SK-N-SH (cell line): ENCODE measurements at regions not wholly inside any gene's neighbourhood (a gene's known extent, or its start where the extent isn't known, plus 50 kb on each side); places are given as distances from the start of the nearest gene placed in this dataset.

Source experiments
- CTCF ChIA-PET: fragments of 300-600, 350-600 bp; formaldehyde crosslinking; extraction: SDS; loops from one replicate; lab custom pipeline; 2021; lab: Yijun Ruan, JAX
- POLR2A ChIA-PET: fragments of 350-600 bp; sonication (Branson Sonifier 250); formaldehyde crosslinking; extraction: SDS; loops from one replicate; lab custom pipeline; 2020; ENCODE audit warnings: antibody characterized with exemption, inconsistent platforms; lab: Yijun Ruan, JAX
- DNase-seq: peaks from one replicate; pipeline ENCODE4 v3.0.0; 2012
- H2AFZ ChIP-seq: fragments of 200-600 bp; sonication (generic); 2 replicates; pipeline ENCODE4 v1.8.1; 2016; ENCODE audit warnings: antibody characterized with exemption, mild to moderate bottlenecking, low read depth
- H3F3A ChIP-seq: fragments of 200-600 bp; sonication (generic); replicated peaks from 2 replicates; pipeline ENCODE3; 2016; ENCODE audit warnings: antibody characterized with exemption, mild to moderate bottlenecking; ENCODE audit not compliant: insufficient read depth
- H3K27ac ChIP-seq, 2 experiments: fragments of 200-500 bp in 1 of 2; fragments of 200-600 bp in 1 of 2; sonication (Bioruptor generic) in 1 of 2; sonication (generic), shearing (Covaris generic) in 1 of 2; 2 replicates each; pipeline versions ENCODE4 v1.5.1 to v1.6.1; 2014 to 2016; ENCODE audit warnings: low read depth in 2 of 2, inconsistent platforms in 1 of 2, low read length in 1 of 2, mild to moderate bottlenecking in 1 of 2, mixed read lengths in 1 of 2
- H3K27me3 ChIP-seq: fragments of 200-600 bp; sonication (generic), shearing (Covaris generic); 2 replicates; pipeline ENCODE4 v1.6.1; 2016; ENCODE audit warnings: mixed run types; ENCODE audit not compliant: insufficient read depth
- H3K36me3 ChIP-seq, 2 experiments: fragments of 200-500 bp in 1 of 2; fragments of 200-600 bp in 1 of 2; sonication (Bioruptor generic) in 1 of 2; sonication (generic) in 1 of 2; replicated peaks in 1 of 2; 2 replicates each; pipeline versions ENCODE3 to v1.5.1; 2014 to 2016; ENCODE audit warnings: low read length in 1 of 2, mild to moderate bottlenecking in 1 of 2; ENCODE audit not compliant: insufficient read depth in 2 of 2, control insufficient read depth in 1 of 2
- H3K4me1 ChIP-seq, 2 experiments: fragments of 200-500 bp in 1 of 2; fragments of 200-600 bp in 1 of 2; sonication (Bioruptor generic) in 1 of 2; sonication (generic), shearing (Covaris generic) in 1 of 2; 2 replicates each; pipeline versions ENCODE4 v1.5.1 to v1.6.1; 2014 to 2016; ENCODE audit warnings: low read depth in 1 of 2, low read length in 1 of 2, mixed run types in 1 of 2; ENCODE audit not compliant: insufficient read depth in 2 of 2, control insufficient read depth in 1 of 2
- H3K4me2 ChIP-seq: fragments of 200-600 bp; sonication (generic), shearing (Covaris generic); 2 replicates; pipeline ENCODE4 v1.6.1; 2017; ENCODE audit warnings: mixed run types
- H3K4me3 ChIP-seq, 2 experiments: fragments of 200-500 bp in 1 of 2; fragments of 200-600 bp in 1 of 2; sonication (Bioruptor generic) in 1 of 2; sonication (generic), shearing (Covaris generic) in 1 of 2; 2 replicates each; pipeline versions ENCODE4 v1.5.1 to v1.8.1; 2014 to 2016; ENCODE audit warnings: low read depth in 2 of 2, inconsistent platforms in 1 of 2, low read length in 1 of 2, mild to moderate bottlenecking in 1 of 2, mixed read lengths in 1 of 2, moderate library complexity in 1 of 2
- H3K79me2 ChIP-seq: fragments of 200-600 bp; sonication (generic); 2 replicates; pipeline ENCODE4 v1.8.1; 2017; ENCODE audit warnings: mild to moderate bottlenecking; ENCODE audit not compliant: insufficient read depth
- H3K9ac ChIP-seq: fragments of 200-600 bp; sonication (generic); 2 replicates; pipeline ENCODE4 v1.6.1; 2017; ENCODE audit warnings: mixed run types
- H3K9me2 ChIP-seq: fragments of 200-600 bp; sonication (generic); 2 replicates; pipeline ENCODE4 v1.6.1; 2017; ENCODE audit warnings: mixed run types
- H3K9me3 ChIP-seq: fragments of 200-600 bp; sonication (generic); 2 replicates; pipeline ENCODE4 v1.6.1; 2017; ENCODE audit warnings: mixed run types, mild to moderate bottlenecking, moderate library complexity
- H4K20me1 ChIP-seq: fragments of 200-600 bp; sonication (generic); 2 replicates; pipeline ENCODE4 v1.6.1; 2017; ENCODE audit warnings: mild to moderate bottlenecking, mixed run types; ENCODE audit not compliant: insufficient read depth
- CTCF ChIP-seq: fragments of 200-600 bp; sonication (generic); IDR thresholded peaks from 2 replicates; pipeline ENCODE4 v1.6.1; 2017; ENCODE audit warnings: antibody characterized with exemption, mild to moderate bottlenecking, moderate library complexity
- EZH2phosphoT487 ChIP-seq: fragments of 200-600 bp; sonication (generic); IDR thresholded peaks from 2 replicates; pipeline ENCODE4 v1.6.1; 2017; ENCODE audit warnings: low read depth, mixed run types, mild to moderate bottlenecking, antibody characterized with exemption, moderate library complexity, borderline replicate concordance
- FOXJ3 ChIP-seq: sonication (generic); formaldehyde crosslinking; IDR thresholded peaks from 2 replicates; pipeline ENCODE4 v1.5.1; 2020; ENCODE audit warnings: mild to moderate bottlenecking, missing genetic modification reagents
- GABPA ChIP-seq: IDR thresholded peaks from 2 replicates; pipeline ENCODE4 v1.4.0; 2012; ENCODE audit warnings: low read depth, mild to moderate bottlenecking
- GATA2 ChIP-seq: sonication (generic); formaldehyde crosslinking; IDR thresholded peaks from 2 replicates; pipeline ENCODE4 v1.5.0; 2020; ENCODE audit warnings: mild to moderate bottlenecking, missing genetic modification reagents
- JUND ChIP-seq: IDR thresholded peaks from 2 replicates; pipeline ENCODE4 v1.4.0; 2012
- MEF2A ChIP-seq: IDR thresholded peaks from 2 replicates; pipeline ENCODE4 v1.4.0; 2012; ENCODE audit warnings: low read depth, borderline replicate concordance
- NFIC ChIP-seq: IDR thresholded peaks from 2 replicates; pipeline ENCODE4 v1.4.0; 2012; ENCODE audit warnings: borderline replicate concordance
- PBX3 ChIP-seq: IDR thresholded peaks from 2 replicates; pipeline ENCODE4; 2012
- POLR2AphosphoS5 ChIP-seq: IDR thresholded peaks from 2 replicates; pipeline ENCODE4 v1.6.1; 2012; ENCODE audit warnings: low read depth, low read length
- RCOR1 ChIP-seq: fragments of 150-350 bp; IDR thresholded peaks from 2 replicates; pipeline ENCODE4 v1.6.1; 2017; ENCODE audit warnings: antibody characterized with exemption, low read length
- REST ChIP-seq: IDR thresholded peaks from 2 replicates; pipeline ENCODE4 v1.6.1; 2012; ENCODE audit warnings: mild to moderate bottlenecking, low read depth, low read length, moderate library complexity
- SIN3A ChIP-seq: IDR thresholded peaks from 2 replicates; pipeline ENCODE4 v1.6.1; 2012; ENCODE audit warnings: low read depth, mild to moderate bottlenecking, low read length, moderate library complexity, borderline replicate concordance
- SMC3 ChIP-seq: IDR thresholded peaks from 2 replicates; pipeline ENCODE4 v1.6.1; 2012; ENCODE audit warnings: low read depth, low read length, improper control_type of control experiment
- TAF1 ChIP-seq: IDR thresholded peaks from 2 replicates; pipeline ENCODE4 v1.6.1; 2012; ENCODE audit warnings: low read depth, mild to moderate bottlenecking, low read length, moderate library complexity, borderline replicate concordance
- TCF12 ChIP-seq: IDR thresholded peaks from 2 replicates; pipeline ENCODE4 v1.4.0; 2012
- TEAD4 ChIP-seq: IDR thresholded peaks from 2 replicates; pipeline ENCODE4 v1.4.0; 2012; ENCODE audit warnings: mild to moderate bottlenecking, borderline replicate concordance; ENCODE audit not compliant: insufficient read depth
- USF2 ChIP-seq: fragments of 150-350 bp; IDR thresholded peaks from 2 replicates; pipeline ENCODE4 v1.6.1; 2017; ENCODE audit warnings: antibody characterized with exemption, low read length, low read depth, borderline replicate concordance
- YY1 ChIP-seq: IDR thresholded peaks from 2 replicates; pipeline ENCODE4 v1.4.0; 2012; ENCODE audit warnings: low read depth, mild to moderate bottlenecking
- ZBTB33 ChIP-seq: IDR thresholded peaks from 2 replicates; pipeline ENCODE4 v1.4.0; 2012; ENCODE audit warnings: low read depth, borderline replicate concordance
- WGBS: methylation state at CpG from one replicate; pipeline ENCODE4 v1.1.6; 2017; ENCODE audit warnings: low lambda C conversion rate; 5-methylcytosine and 5-hydroxymethylcytosine counted together

- no peak overlapping the region for H2AFZ ChIP-seq
- ChIA-PET CTCF (no interaction called here), POLR2A (no interaction called here)
Observed at GRCh38 chr22:48921411-48921903, 906.2 kb downstream of the BRD1 start.

More at GRCh38 chr22:48921411-48921903, 906.2 kb downstream of the BRD1 start:
- H3K4me2 ChIP-seq = no peak overlapping the region
- no peak for TF ChIP-seq POLR2AphosphoS5
- no peak for TF ChIP-seq CTCF
- TF ChIP-seq REST = no peak
- no peak for TF ChIP-seq ZBTB33
- TF ChIP-seq JUND = no peak
- no peak for TF ChIP-seq RCOR1
- TF ChIP-seq PBX3 = no peak
- TF ChIP-seq TAF1 = no peak
- no peak for TF ChIP-seq MEF2A
- no peak for TF ChIP-seq SIN3A
- TF ChIP-seq FOXJ3 = no peak
- TF ChIP-seq USF2 = no peak
- no peak for TF ChIP-seq SMC3
- no peak for TF ChIP-seq TCF12
- no peak for TF ChIP-seq GATA2 (CRISPR knock-in tag)
- TF ChIP-seq NFIC = no peak
- TF ChIP-seq GABPA = no peak
- TF ChIP-seq YY1 = no peak
- TF ChIP-seq TEAD4 = no peak
- TF ChIP-seq EZH2phosphoT487 = no peak
- WGBS = 35% methylated on average over 13 of the region's 13 CpGs
- no peak overlapping the region for H3K27ac ChIP-seq
- no peaks in the 10 kb centered on the region for H3K79me2 ChIP-seq
- H3K9me2 ChIP-seq = no peaks in the 10 kb centered on the region
- H3K4me3 ChIP-seq = no peak overlapping the region
- H3K9ac ChIP-seq = no peak overlapping the region
- no peaks in the 10 kb centered on the region for H3K36me3 ChIP-seq
- H3K4me1 ChIP-seq = peaks cover 0 to 5% of the 10 kb centered on the region in 2 experiments; a peak in 1 of 4 replicates
- H3F3A ChIP-seq = no peaks in the 10 kb centered on the region
- no peak for DNase-seq
- H3K9me3 ChIP-seq = no peaks in the 10 kb centered on the region
- H4K20me1 ChIP-seq = no peaks in the 10 kb centered on the region
- H3K27me3 ChIP-seq = no peaks in the 10 kb centered on the region; the same call in 1 of the 2 replicates
